Osteocyte (in vitro differentiated cells): ENCODE measurements at regions not wholly inside any gene's neighbourhood (a gene's known extent, or its start where the extent isn't known, plus 50 kb on each side); places are given as distances from the start of the nearest gene placed in this dataset.

Experiments used
- DNase-seq: peaks from one replicate; pipeline ENCODE4 v3.0.0; 2021; ENCODE audit warnings: mixed read lengths; ENCODE audit not compliant: unreplicated experiment; ENCODE audit errors: extremely low spot score
- H3K27ac Mint-ChIP-seq: one replicate; pipeline ENCODE4 v1.8.0; 2021; ENCODE audit warnings: mild to moderate bottlenecking, mixed read lengths; ENCODE audit not compliant: unreplicated experiment
- H3K27me3 Mint-ChIP-seq: one replicate; pipeline ENCODE4 v1.8.0; 2021; ENCODE audit warnings: mixed read lengths; ENCODE audit not compliant: unreplicated experiment
- H3K36me3 Mint-ChIP-seq: one replicate; pipeline ENCODE4 v1.8.0; 2021; ENCODE audit warnings: mixed read lengths; ENCODE audit not compliant: unreplicated experiment
- H3K4me1 Mint-ChIP-seq: one replicate; pipeline ENCODE4 v1.8.0; 2021; ENCODE audit warnings: mixed read lengths; ENCODE audit not compliant: unreplicated experiment
- H3K4me3 Mint-ChIP-seq: one replicate; pipeline ENCODE4 v1.8.0; 2021; ENCODE audit warnings: mild to moderate bottlenecking, moderate library complexity, mixed read lengths; ENCODE audit not compliant: unreplicated experiment
- H3K9me3 Mint-ChIP-seq: one replicate; pipeline ENCODE4 v1.8.0; 2021; ENCODE audit warnings: mixed read lengths; ENCODE audit not compliant: unreplicated experiment
- CTCF ChIP-seq: fragments of 200-600 bp; sonication (generic); IDR thresholded peaks from 2 replicates; pipeline ENCODE4 v1.5.0; 2021; ENCODE audit warnings: antibody characterized with exemption, mild to moderate bottlenecking, moderate library complexity

- peaks cover 5% of the 10 kb centered on the region for H3K9me3 Mint-ChIP-seq
- no peak for DNase-seq
- no peak for TF ChIP-seq CTCF
- H3K27ac Mint-ChIP-seq = no peak overlapping the region
- H3K27me3 Mint-ChIP-seq = no peaks in the 10 kb centered on the region
- H3K4me3 Mint-ChIP-seq = no peak overlapping the region
- no peaks in the 10 kb centered on the region for H3K4me1 Mint-ChIP-seq
- H3K36me3 Mint-ChIP-seq = no peaks in the 10 kb centered on the region
Observed at GRCh38 chr4:18242919-18243693, 221.6 kb upstream of the LCORL start.

DNA sequence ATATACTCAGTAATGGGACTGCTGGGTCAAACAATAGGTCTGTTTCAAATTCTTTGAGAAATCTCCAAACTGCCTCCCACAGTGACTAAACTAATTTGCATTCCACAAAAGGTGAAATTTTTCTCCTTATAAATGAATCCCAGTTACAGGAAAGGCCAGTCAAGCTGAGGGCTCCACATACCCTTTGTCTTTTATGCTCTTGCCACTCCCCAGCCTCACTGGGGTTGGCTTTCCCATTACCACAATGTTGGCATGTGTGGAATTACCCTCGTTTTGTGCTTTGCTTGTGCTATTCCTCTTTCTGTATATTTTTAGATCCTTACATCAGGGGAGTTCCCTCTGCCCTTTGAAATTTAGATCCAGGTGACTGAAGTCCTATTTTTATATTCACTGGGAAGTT lies 220.2 kb upstream of the LCORL start:
- no peaks in the 10 kb centered on the region for H3K36me3 Mint-ChIP-seq
- H3K4me3 Mint-ChIP-seq = no peak overlapping the region
- H3K4me1 Mint-ChIP-seq = no peaks in the 10 kb centered on the region
- H3K27ac Mint-ChIP-seq = no peak overlapping the region
- DNase-seq = no peak
- no peak for TF ChIP-seq CTCF
- no peaks in the 10 kb centered on the region for H3K27me3 Mint-ChIP-seq
- H3K9me3 Mint-ChIP-seq = peaks cover 5% of the 10 kb centered on the region

DNA sequence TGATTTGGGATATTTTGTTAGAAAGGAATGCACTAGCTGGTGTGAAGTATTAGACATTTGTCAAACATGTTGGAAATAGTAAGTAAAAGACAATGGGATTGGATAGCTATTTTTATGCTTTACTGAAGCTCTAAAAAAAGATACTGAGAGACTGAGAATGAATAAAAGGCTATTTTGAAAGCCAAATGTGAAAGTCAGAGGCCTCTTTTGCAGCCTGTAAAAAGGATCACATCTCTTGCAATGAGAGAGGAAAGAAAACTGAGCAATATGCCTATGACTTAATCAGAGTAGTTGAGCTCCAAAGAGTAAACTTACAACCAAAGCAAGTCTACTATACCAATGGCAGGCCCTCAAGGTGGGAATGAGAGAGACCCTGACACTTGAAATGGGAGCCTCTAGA lies 212.6 kb upstream of the LCORL start:
- no peak for TF ChIP-seq CTCF
- H3K27me3 Mint-ChIP-seq = no peaks in the 10 kb centered on the region
- H3K4me3 Mint-ChIP-seq = no peak overlapping the region
- DNase-seq = no peak
- peaks cover 9% of the 10 kb centered on the region for H3K9me3 Mint-ChIP-seq
- H3K4me1 Mint-ChIP-seq = no peaks in the 10 kb centered on the region
- no peak overlapping the region for H3K27ac Mint-ChIP-seq
- H3K36me3 Mint-ChIP-seq = no peaks in the 10 kb centered on the region

GRCh38 chr4:18231726-18232125 lies 210.2 kb upstream of the LCORL start:
- Mint-ChIP-seq H3K36me3 (no peaks in the 10 kb centered on the region), H3K27ac (no peak overlapping the region), H3K4me3 (no peak overlapping the region), H3K9me3 (peaks cover 15% of the 10 kb centered on the region), H3K27me3 (no peaks in the 10 kb centered on the region), H3K4me1 (no peaks in the 10 kb centered on the region)
- DNase-seq = no peak
- TF ChIP-seq CTCF = no peak

GRCh38 chr4:18227880-18228279 lies 206.3 kb upstream of the LCORL start:
- peaks cover 19% of the 10 kb centered on the region for H3K9me3 Mint-ChIP-seq
- no peaks in the 10 kb centered on the region for H3K27me3 Mint-ChIP-seq
- DNase-seq = no peak
- no peaks in the 10 kb centered on the region for H3K36me3 Mint-ChIP-seq
- no peak for TF ChIP-seq CTCF
- no peak overlapping the region for H3K4me3 Mint-ChIP-seq
- H3K4me1 Mint-ChIP-seq = no peaks in the 10 kb centered on the region
- no peak overlapping the region for H3K27ac Mint-ChIP-seq
